Ishikawa (cell line): ENCODE measurements at regions not wholly inside any gene's neighbourhood (a gene's known extent, or its start where the extent isn't known, plus 50 kb on each side); places are given as distances from the start of the nearest gene placed in this dataset.

ENCODE experiments used
- CEBPB ChIP-seq: IDR thresholded peaks from 2 replicates; pipeline ENCODE4 v1.6.1; 2012
- CREB1 ChIP-seq: IDR thresholded peaks from 2 replicates; pipeline ENCODE4 v1.6.1; 2012; ENCODE audit warnings: low read depth
- EGR1 ChIP-seq: IDR thresholded peaks from 2 replicates; pipeline ENCODE4 v1.6.1; 2012
- EP300 ChIP-seq: IDR thresholded peaks from 2 replicates; pipeline ENCODE4 v1.6.1; 2012; ENCODE audit warnings: borderline replicate concordance
- FOXM1 ChIP-seq: IDR thresholded peaks from 2 replicates; pipeline ENCODE4 v1.6.1; 2012; ENCODE audit warnings: low read depth, borderline replicate concordance
- MAX ChIP-seq: IDR thresholded peaks from 2 replicates; pipeline ENCODE4 v1.6.1; 2012
- NFIC ChIP-seq: IDR thresholded peaks from 2 replicates; pipeline ENCODE4 v1.6.1; 2012
- RAD21 ChIP-seq: IDR thresholded peaks from 2 replicates; pipeline ENCODE4 v1.6.1; 2012; ENCODE audit warnings: low read depth
- REST ChIP-seq: IDR thresholded peaks from 2 replicates; pipeline ENCODE4 v1.6.1; 2012; ENCODE audit warnings: low read depth, mild to moderate bottlenecking
- TAF1 ChIP-seq: IDR thresholded peaks from 2 replicates; pipeline ENCODE4 v1.6.1; 2012; ENCODE audit warnings: low read depth, mild to moderate bottlenecking
- TCF12 ChIP-seq: IDR thresholded peaks from 2 replicates; pipeline ENCODE4 v1.6.1; 2012; ENCODE audit warnings: low read depth
- TEAD4 ChIP-seq: IDR thresholded peaks from 2 replicates; pipeline ENCODE4 v1.6.1; 2012
- USF1 ChIP-seq: IDR thresholded peaks from 2 replicates; pipeline ENCODE4 v1.6.1; 2012
- YY1 ChIP-seq: IDR thresholded peaks from 2 replicates; pipeline ENCODE4 v1.6.1; 2012; ENCODE audit warnings: low read depth
- ZBTB7A ChIP-seq: IDR thresholded peaks from 2 replicates; pipeline ENCODE4 v1.6.1; 2012; ENCODE audit warnings: low read depth

GRCh38 chr5:175814691-175815090, 56.7 kb upstream of the CPLX2 start:
- no peak for TF ChIP-seq EGR1
- no peak for TF ChIP-seq TAF1
- TF ChIP-seq YY1: no peak
- no peak for TF ChIP-seq RAD21
- TF ChIP-seq REST: no peak
- TF ChIP-seq TCF12: no peak
- no peak for TF ChIP-seq TEAD4
- TF ChIP-seq CEBPB: no peak
- no peak for TF ChIP-seq NFIC
- TF ChIP-seq FOXM1: no peak
- no peak for TF ChIP-seq MAX
- no peak for TF ChIP-seq CREB1
- TF ChIP-seq USF1: no peak
- TF ChIP-seq EP300: no peak
- TF ChIP-seq ZBTB7A: no peak

- TF ChIP-seq CEBPB: no peak
- TF ChIP-seq REST: no peak
- no peak for TF ChIP-seq FOXM1
- TF ChIP-seq USF1: no peak
- no peak for TF ChIP-seq MAX
- no peak for TF ChIP-seq TAF1
- no peak for TF ChIP-seq RAD21
- TF ChIP-seq YY1: no peak
- no peak for TF ChIP-seq TCF12
- no peak for TF ChIP-seq CREB1
- no peak for TF ChIP-seq ZBTB7A
- TF ChIP-seq EP300: no peak
- TF ChIP-seq EGR1: no peak
- no peak for TF ChIP-seq NFIC
- TF ChIP-seq TEAD4: no peak
Observed at GRCh38 chr5:175815126-175815913, 56.1 kb upstream of the CPLX2 start.

GRCh38 chr5:175816348-175816747, 55.0 kb upstream of the CPLX2 start:
- TF ChIP-seq TEAD4 (no peak), ZBTB7A (no peak), FOXM1 (no peak), TAF1 (no peak), CREB1 (no peak), EGR1 (no peak)

- TF ChIP-seq CREB1: no peak
- no peak for TF ChIP-seq EGR1
Observed at GRCh38 chr5:175819090-175819425, 52.3 kb upstream of the CPLX2 start.

- TF ChIP-seq ZBTB7A (no peak), TCF12 (no peak), TEAD4 (no peak), EP300 (no peak), TAF1 (no peak), CREB1 (no peak), USF1 (no peak), CEBPB (no peak), MAX (no peak), RAD21 (no peak), YY1 (no peak), EGR1 (no peak), FOXM1 (no peak), NFIC (no peak), REST (no peak)
Observed at GRCh38 chr5:175820230-175820629, 51.1 kb upstream of the CPLX2 start.
